Testis (tissue), 2 donors: ENCODE measurements at regions not wholly inside any gene's neighbourhood (a gene's known extent, or its start where the extent isn't known, plus 50 kb on each side); places are given as distances from the start of the nearest gene placed in this dataset.

ENCODE experiments used
- POLR2A ChIP-seq: fragments of 450-650 bp; IDR thresholded peaks from one replicate; pipeline ENCODE4 v1.6.1; 2017; ENCODE audit warnings: antibody characterized with exemption, mild to moderate bottlenecking, moderate library complexity
- TF ChIP-seq, protein P1 (sequence below), 3 experiments: fragments of 450-650 bp in 2 of 3; fragments of 200-600 bp in 1 of 3; sonication (generic) in 1 of 3; IDR thresholded peaks; one replicate each; pipeline ENCODE4 v1.5.1; 2016 to 2019; ENCODE audit warnings: antibody characterized with exemption in 3 of 3, mild to moderate bottlenecking in 2 of 3, moderate library complexity in 1 of 3

DNA sequence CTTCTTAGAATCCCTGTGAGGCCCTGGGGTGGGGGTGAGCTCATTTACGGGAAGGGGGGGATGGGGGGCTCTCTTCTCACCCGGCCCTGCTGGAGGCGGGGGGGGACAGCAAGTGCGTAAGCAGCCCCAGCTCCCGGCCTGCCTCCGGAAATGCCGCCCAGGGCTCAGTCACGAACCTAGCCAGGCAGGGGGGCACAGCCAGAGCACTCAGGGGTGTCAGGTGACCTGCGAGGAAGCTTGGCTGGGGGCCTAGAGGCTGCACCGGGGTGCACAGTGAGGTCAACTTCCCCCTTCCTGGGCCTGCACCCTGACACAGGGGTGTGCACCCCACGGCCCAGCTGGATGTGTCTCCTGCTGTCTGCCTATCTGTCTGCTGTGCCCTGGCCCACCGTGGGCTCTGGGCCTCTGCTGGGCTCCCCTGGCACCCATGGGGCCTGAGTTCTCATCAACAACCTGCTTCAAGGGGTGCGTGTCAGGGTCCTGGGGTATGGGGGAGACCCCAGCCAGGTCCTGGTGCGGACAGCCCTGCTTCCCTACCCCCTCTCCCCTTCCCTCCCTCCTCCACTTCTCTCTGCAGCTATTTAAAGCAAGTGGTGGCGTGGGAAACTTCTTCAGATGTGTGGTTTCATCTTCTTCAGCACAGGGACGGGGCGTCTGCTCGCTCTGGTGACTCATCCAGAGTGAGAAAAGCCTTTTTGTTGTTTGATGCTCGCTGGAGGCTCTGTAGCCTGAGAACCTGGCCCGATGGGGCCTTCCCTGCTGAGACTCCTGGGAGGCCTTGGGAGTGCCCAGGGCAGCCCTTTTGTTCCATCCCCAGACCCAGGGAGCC, 92.5 kb upstream of the RUNX3 start:
- TF ChIP-seq, protein P1, sequence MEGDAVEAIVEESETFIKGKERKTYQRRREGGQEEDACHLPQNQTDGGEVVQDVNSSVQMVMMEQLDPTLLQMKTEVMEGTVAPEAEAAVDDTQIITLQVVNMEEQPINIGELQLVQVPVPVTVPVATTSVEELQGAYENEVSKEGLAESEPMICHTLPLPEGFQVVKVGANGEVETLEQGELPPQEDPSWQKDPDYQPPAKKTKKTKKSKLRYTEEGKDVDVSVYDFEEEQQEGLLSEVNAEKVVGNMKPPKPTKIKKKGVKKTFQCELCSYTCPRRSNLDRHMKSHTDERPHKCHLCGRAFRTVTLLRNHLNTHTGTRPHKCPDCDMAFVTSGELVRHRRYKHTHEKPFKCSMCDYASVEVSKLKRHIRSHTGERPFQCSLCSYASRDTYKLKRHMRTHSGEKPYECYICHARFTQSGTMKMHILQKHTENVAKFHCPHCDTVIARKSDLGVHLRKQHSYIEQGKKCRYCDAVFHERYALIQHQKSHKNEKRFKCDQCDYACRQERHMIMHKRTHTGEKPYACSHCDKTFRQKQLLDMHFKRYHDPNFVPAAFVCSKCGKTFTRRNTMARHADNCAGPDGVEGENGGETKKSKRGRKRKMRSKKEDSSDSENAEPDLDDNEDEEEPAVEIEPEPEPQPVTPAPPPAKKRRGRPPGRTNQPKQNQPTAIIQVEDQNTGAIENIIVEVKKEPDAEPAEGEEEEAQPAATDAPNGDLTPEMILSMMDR (IDR thresholded peaks at IDR 0.05) = no peak
- no peak for TF ChIP-seq POLR2A
